Right lobe of liver (tissue), 4 donors: ENCODE measurements at regions not wholly inside any gene's neighbourhood (a gene's known extent, or its start where the extent isn't known, plus 50 kb on each side); places are given as distances from the start of the nearest gene placed in this dataset.

Source experiments
- CTCF ChIP-seq, 4 donors: fragments of 200-600 bp in 3 of 4; fragments of 450-650 bp in 1 of 4; IDR thresholded peaks; one replicate each; pipeline versions ENCODE4 v1.5.1 to v1.8.0; 2016 to 2022; ENCODE audit warnings: antibody characterized with exemption in 4 of 4, mild to moderate bottlenecking in 2 of 4
- POLR2A ChIP-seq: fragments of 450-650 bp; IDR thresholded peaks from one replicate; pipeline ENCODE4 v1.6.1; 2017; ENCODE audit warnings: antibody characterized with exemption, mild to moderate bottlenecking
- donor health status: DM: no; HTN: no; CAD: no.
- donor health status: DM: no; HTN: no; CAD: no.
- donor health status: DM: no; HTN: yes; CAD: no.

GRCh38 chr15:39140060-39140604 lies 440.7 kb upstream of the THBS1 start:
- no peak for TF ChIP-seq CTCF (IDR thresholded peaks at IDR 0.05)
- TF ChIP-seq POLR2A = no peak
